Esophagus squamous epithelium (tissue), 5 donors: ENCODE measurements at regions not wholly inside any gene's neighbourhood (a gene's known extent, or its start where the extent isn't known, plus 50 kb on each side); places are given as distances from the start of the nearest gene placed in this dataset.

ENCODE experiments used
- DNase-seq: peaks from one replicate; lab custom pipeline; 2025; lab: John Stamatoyannopoulos, UW
- H3K27ac ChIP-seq, 4 donors: fragments of 200-600 bp; sonication (generic); one replicate each; pipeline ENCODE4 v1.5.1; 2016 to 2019; ENCODE audit warnings: mild to moderate bottlenecking in 1 of 4
- H3K27me3 ChIP-seq, 4 donors: fragments of 200-600 bp; sonication (generic); 1 replicate in 3 of 4; 2 replicates in 1 of 4; pipeline versions ENCODE4 v1.5.1 to v1.6.0; 2017 to 2021; ENCODE audit warnings: antibody characterized with exemption in 1 of 4
- H3K36me3 ChIP-seq, 3 donors: fragments of 200-600 bp; sonication (generic); one replicate each; pipeline ENCODE4 v1.5.1; 2016 to 2019
- H3K4me1 ChIP-seq, 3 donors: fragments of 200-600 bp; sonication (generic); one replicate each; pipeline ENCODE4 v1.5.1; 2017 to 2019
- H3K4me3 ChIP-seq, 4 donors: fragments of 200-600 bp; sonication (generic); 1 replicate in 3 of 4; 2 replicates in 1 of 4; pipeline ENCODE4 v1.5.1; 2016 to 2019; ENCODE audit warnings: mild to moderate bottlenecking in 2 of 4, moderate library complexity in 1 of 4
- H3K9me3 ChIP-seq, 3 donors: fragments of 200-600 bp; sonication (generic); one replicate each; pipeline ENCODE4 v1.5.1; 2016 to 2019
- POLR2A ChIP-seq, 4 donors: fragments of 450-650 bp; IDR thresholded peaks; one replicate each; pipeline ENCODE4 v1.6.1; 2017; ENCODE audit warnings: antibody characterized with exemption in 4 of 4, mild to moderate bottlenecking in 4 of 4, moderate library complexity in 3 of 4
- WGBS, 2 donors: methylation state at CpG; one replicate each; pipeline ENCODE4 v1.1.5; 2018; 5-methylcytosine and 5-hydroxymethylcytosine counted together
- intact Hi-C: fragments of 100-400 bp; cut with DNase I; formaldehyde crosslinking; loops from one replicate; pipeline ENCODE4 v1.15.0; 2022
- TF ChIP-seq, protein P1 (sequence below), 6 experiments: fragments of 450-650 bp in 4 of 6; fragments of 200-600 bp in 2 of 6; sonication (generic) in 2 of 6; IDR thresholded peaks; one replicate each; pipeline ENCODE4 v1.5.1; 2016 to 2019; ENCODE audit warnings: antibody characterized with exemption in 6 of 6, mild to moderate bottlenecking in 4 of 6, moderate library complexity in 4 of 6
- donor health status: DM: yes; HTN: yes; CAD: no.

DNA sequence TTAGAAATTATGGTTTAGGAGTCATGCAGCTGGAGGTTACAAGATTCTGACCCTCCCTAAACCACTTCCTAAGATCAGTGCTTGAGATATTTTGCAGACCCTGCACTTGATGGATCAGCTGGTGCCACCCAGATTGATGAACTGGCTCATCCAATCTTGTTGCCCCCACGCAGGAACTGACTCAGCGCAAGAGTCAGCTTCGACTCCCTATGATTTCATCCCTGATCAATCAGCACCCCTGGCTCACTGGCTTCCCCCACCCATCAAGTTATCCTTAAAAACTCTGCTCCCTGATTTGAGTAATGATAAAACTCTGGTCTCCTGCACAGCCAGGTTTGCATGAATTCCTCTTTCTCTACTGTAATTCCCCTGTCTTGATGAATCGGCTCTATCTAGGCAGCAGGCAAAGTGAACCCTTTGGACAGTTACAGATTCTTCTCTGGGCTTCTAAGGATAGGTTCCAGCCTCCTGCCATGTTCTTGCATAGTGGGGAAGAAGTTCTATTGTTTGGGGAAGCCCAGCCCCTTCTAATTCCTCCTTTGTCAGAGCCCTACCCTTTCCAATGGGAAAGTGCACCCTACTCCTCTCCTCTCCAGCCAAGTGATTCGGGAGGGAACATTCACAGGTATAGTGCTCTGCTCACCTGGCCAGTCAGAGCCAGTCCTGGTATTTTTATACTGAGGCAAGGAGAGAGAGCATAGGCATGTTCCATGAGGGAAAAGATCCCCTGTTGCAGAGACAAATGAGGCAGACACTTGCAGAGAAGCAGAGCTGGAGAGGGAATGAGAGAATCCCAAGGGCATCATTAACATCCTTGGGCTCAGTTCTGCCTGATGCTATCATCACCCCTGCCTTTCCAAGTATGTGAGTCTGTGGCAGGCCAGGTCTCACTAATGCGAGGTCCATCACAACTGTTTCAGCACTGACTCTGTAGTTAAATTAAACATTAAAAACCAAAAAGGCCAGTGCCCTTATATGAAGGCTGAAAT is 224.4 kb upstream of the GALNT17 start:
- intact Hi-C loops = no loop called here
- Histone ChIP-seq H3K27ac (no peak overlapping the region), H3K36me3 (no peaks in the 10 kb centered on the region), H3K9me3 (no peaks in the 10 kb centered on the region), H3K27me3 (no peaks in the 10 kb centered on the region), H3K4me3 (no peak overlapping the region), H3K4me1 (no peaks in the 10 kb centered on the region)
- no peak for DNase-seq
- WGBS, 2 donors = 58 to 71% methylated on average over 3 to 5 of the region's 6 CpGs
- TF ChIP-seq POLR2A (IDR thresholded peaks at IDR 0.05) = no peak
- TF ChIP-seq, protein P1, sequence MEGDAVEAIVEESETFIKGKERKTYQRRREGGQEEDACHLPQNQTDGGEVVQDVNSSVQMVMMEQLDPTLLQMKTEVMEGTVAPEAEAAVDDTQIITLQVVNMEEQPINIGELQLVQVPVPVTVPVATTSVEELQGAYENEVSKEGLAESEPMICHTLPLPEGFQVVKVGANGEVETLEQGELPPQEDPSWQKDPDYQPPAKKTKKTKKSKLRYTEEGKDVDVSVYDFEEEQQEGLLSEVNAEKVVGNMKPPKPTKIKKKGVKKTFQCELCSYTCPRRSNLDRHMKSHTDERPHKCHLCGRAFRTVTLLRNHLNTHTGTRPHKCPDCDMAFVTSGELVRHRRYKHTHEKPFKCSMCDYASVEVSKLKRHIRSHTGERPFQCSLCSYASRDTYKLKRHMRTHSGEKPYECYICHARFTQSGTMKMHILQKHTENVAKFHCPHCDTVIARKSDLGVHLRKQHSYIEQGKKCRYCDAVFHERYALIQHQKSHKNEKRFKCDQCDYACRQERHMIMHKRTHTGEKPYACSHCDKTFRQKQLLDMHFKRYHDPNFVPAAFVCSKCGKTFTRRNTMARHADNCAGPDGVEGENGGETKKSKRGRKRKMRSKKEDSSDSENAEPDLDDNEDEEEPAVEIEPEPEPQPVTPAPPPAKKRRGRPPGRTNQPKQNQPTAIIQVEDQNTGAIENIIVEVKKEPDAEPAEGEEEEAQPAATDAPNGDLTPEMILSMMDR (IDR thresholded peaks at IDR 0.05) = no peak

DNA sequence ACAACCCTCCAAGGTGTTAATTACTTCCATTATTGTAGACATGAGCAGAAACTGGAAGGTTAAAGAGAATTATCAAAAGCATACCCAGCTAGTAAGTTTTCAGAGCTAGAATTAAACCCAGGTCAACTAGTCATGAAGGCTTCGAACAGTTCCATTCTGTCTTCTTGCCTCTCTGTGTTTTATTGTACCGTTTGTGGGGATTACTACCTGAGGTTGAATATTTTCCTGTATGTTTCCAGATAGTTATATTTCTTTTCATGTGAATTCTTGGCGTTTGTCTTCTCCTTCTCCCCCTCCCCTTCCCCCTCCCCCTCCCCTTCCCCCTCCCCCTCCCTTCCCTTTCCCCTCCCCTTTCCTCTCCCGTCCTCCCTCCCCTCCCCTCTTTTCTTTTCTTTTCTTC is 218.0 kb upstream of the GALNT17 start:
- DNase-seq = no peak
- Histone ChIP-seq H3K27ac (no peak overlapping the region), H3K4me3 (no peak overlapping the region), H3K36me3 (no peaks in the 10 kb centered on the region), H3K9me3 (no peaks in the 10 kb centered on the region), H3K27me3 (no peaks in the 10 kb centered on the region), H3K4me1 (no peaks in the 10 kb centered on the region)
- TF ChIP-seq POLR2A (IDR thresholded peaks at IDR 0.05) = no peak
- 58 to 60% methylated on average over 4 of the region's 4 CpGs for WGBS, 2 donors
- intact Hi-C loops = no loop called here

DNA sequence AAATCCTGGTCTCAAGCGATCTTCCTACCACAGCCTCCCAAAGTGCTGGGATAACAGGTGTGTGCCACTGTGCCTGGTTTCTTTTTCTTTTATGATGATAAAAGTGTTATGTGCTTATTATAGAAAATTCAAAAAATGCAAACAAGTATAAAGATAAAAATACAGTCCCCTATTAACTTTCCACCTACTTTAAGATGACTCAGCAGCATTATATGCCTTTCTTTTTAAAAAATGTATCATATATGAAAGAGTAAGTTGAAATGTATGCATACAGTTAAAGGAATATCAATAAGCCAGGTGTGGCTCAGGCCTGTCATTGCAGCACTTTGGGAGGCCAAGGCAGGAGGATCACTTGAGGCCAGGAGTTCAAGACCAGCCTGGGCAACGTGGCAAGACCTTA is 216.9 kb upstream of the GALNT17 start:
- no peaks in the 10 kb centered on the region for H3K27me3 ChIP-seq
- H3K9me3 ChIP-seq = no peaks in the 10 kb centered on the region
- DNase-seq = no peak
- intact Hi-C loops = no loop called here
- TF ChIP-seq, protein P1 (IDR thresholded peaks at IDR 0.05) = no peak
- TF ChIP-seq POLR2A (IDR thresholded peaks at IDR 0.05) = no peak
- no peaks in the 10 kb centered on the region for H3K36me3 ChIP-seq
- 31 to 68% methylated on average over 1 to 2 of the region's 2 CpGs for WGBS, 2 donors
- no peak overlapping the region for H3K4me3 ChIP-seq
- H3K4me1 ChIP-seq = no peaks in the 10 kb centered on the region
- H3K27ac ChIP-seq = no peak overlapping the region

DNA sequence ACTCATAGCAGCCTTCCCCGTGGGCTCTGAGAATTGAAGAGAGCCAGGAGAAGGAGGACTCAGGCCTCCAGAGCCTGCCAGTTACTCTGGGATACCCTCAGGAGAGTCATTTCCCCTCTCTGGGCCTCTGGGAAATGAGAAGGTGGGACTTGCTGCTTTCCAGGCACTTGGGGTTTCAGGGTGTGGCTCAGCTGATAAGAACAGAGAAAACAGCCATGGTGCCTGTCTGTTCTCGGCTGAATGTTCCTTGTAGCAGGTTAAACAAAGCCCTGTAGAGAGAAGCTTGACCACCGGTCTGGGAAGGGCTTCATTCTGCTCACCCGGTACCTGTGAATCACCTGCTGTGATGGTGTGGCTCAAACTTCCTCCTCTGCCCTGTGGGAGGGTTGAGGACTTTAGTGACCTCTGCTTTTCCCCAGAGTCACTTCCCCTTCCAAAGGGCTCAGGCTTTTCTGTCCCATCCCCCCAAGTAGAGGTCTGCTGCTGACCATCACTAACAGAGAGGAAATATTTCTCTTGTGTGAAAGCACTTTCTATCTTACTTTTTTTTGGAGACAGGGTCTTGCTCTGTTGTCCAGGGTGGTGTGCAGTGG is 212.4 kb upstream of the GALNT17 start:
- Histone ChIP-seq H3K9me3 (no peaks in the 10 kb centered on the region), H3K27ac (no peak overlapping the region), H3K27me3 (no peaks in the 10 kb centered on the region), H3K4me1 (no peaks in the 10 kb centered on the region), H3K36me3 (no peaks in the 10 kb centered on the region), H3K4me3 (no peak overlapping the region)
- TF ChIP-seq POLR2A (IDR thresholded peaks at IDR 0.05) = no peak
- TF ChIP-seq, protein P1 (IDR thresholded peaks at IDR 0.05) = no peak
- WGBS, 2 donors = 51 to 52% methylated on average over 3 of the region's 4 CpGs
- DNase-seq = no peak
- intact Hi-C loops = no loop called here

DNA sequence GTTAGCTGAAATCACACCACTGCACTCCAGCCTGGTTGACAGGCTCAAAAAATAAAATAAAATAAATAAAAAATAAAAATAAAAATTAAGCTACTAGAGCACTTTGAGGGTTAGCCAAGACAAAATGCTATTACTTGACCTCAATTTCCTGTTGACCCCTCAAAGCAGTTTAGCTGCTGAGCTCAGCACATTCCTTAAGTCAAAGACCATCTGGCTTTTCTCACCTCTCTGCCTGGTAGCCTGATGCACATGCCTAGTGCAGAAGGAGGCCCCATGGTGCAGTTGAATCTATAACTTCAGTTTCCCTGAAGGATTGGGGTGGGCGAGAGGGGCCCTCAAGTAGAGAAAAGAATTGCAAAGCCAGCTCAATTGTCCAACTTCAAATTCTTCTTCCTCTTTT is 211.1 kb upstream of the GALNT17 start:
- H3K27ac ChIP-seq = no peak overlapping the region
- TF ChIP-seq POLR2A (IDR thresholded peaks at IDR 0.05) = no peak
- TF ChIP-seq, protein P1 (IDR thresholded peaks at IDR 0.05) = no peak
- WGBS, 2 donors = 63 to 75% methylated on average over 1 of the region's 1 CpG
- H3K9me3 ChIP-seq = no peaks in the 10 kb centered on the region
- no peak for DNase-seq
- no peak overlapping the region for H3K4me3 ChIP-seq
- intact Hi-C loops = no loop called here
- H3K36me3 ChIP-seq = no peaks in the 10 kb centered on the region
- no peaks in the 10 kb centered on the region for H3K27me3 ChIP-seq
- H3K4me1 ChIP-seq = no peaks in the 10 kb centered on the region
